DMS79 treated with DMSO at 0.1 percent for 48 hours (cell line): ENCODE measurements at regions not wholly inside any gene's neighbourhood (a gene's known extent, or its start where the extent isn't known, plus 50 kb on each side); places are given as distances from the start of the nearest gene placed in this dataset.

Source experiments
- DNase-seq: peaks from one replicate; lab custom pipeline; 2025; lab: John Stamatoyannopoulos, UW

DNA sequence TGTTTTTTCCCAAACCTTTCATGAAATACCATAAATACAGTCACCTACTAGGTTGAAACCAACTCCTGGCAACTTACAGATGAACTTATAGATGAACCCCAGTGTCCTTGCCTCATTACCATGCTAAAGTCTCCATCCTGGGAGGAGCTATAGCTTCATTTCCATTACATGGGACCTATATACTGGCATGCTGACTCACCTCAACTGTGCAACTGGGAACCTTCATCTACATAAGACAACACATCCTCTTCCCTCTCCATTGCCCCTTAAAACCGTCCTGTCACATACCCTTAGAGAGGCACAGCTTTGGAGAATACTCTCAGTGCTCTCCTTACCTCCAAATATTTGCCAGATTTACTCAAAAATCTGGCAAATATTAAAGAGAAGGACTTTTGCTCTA is 638.3 kb downstream of the HTR1A start:
- DNase-seq, result no peak

DNA sequence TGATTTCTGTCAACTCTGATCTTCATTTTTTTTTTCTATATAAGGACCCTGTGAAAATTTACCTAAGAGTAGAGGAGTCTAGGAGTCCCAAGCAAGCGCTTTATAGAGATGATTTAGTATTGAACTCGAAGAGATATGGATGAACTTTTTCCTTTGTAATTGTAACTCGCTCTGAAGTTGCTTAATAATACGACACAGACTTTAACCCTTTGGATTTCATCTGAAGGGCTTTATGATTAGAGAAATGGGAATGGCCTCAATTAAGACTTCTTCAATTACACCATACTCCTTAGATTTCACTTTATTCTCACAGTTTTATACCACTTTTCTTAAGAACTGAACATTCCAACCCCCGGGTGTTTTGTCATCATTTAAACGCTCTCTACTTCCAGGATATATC is 647.7 kb downstream of the HTR1A start:
- DNase-seq, result no peak

DNA sequence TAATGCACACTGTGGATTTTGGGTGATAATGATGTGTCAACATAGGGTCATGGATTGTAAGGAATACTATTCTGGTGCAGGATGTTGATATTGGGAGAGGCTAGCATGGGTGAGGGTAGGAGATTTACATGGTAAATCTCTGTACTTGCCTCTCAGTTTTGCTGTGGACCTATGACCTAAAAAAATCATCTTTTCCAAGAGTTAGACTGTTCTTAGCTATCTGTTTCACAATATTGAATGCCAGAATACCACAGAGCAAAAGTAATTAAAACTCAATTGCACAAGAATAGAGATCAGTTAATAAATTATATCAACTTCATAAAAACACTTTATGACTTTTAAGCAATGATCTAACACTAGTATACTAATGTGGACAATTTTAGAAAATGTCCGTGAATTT is 651.6 kb downstream of the HTR1A start:
- DNase-seq, result no peak

DNA sequence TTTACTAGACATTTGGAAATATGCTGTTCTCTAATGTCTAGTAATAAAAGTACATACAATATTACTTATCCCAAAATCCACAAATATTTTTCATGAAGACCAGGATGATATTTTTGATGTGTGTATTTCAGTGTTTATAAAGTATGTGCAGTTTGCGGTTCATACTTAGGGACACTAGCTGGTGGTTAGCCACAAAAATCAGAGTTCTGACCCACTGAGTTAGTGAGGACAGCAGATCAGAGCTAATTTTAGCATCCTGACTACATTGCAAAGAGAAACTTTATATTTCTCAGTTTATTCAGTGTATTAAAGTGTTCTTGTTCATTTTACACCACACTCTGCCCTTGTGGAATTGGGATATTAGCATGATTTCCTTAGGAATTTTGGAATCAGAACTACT is 655.3 kb downstream of the HTR1A start:
- DNase-seq, result no peak

DNA sequence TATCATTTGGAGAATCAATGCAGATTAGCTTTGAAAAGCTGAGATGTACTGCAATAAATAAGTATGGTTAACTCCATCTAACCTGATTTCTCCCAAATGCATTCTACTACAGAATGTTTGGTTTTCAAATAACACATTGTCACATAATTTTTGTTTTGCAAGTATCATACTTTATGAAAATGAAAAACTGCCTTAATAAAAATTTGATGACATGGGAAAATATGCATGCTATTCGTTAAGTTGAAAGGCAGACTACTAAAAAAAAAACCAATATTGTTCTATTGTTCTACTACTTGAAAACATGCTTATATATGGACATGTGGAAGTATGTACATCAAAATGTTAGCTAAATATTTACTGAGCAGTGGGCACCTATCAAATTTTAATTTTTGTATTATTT is 668.9 kb downstream of the HTR1A start:
- no peak for DNase-seq

- DNase-seq, result no peak
Observed at GRCh38 chr5:63286724-63287123, 675.5 kb downstream of the HTR1A start.

- DNase-seq, result no peak
Observed at GRCh38 chr5:63263411-63263810, 684.8 kb downstream of the LRRC70 start.

DNA sequence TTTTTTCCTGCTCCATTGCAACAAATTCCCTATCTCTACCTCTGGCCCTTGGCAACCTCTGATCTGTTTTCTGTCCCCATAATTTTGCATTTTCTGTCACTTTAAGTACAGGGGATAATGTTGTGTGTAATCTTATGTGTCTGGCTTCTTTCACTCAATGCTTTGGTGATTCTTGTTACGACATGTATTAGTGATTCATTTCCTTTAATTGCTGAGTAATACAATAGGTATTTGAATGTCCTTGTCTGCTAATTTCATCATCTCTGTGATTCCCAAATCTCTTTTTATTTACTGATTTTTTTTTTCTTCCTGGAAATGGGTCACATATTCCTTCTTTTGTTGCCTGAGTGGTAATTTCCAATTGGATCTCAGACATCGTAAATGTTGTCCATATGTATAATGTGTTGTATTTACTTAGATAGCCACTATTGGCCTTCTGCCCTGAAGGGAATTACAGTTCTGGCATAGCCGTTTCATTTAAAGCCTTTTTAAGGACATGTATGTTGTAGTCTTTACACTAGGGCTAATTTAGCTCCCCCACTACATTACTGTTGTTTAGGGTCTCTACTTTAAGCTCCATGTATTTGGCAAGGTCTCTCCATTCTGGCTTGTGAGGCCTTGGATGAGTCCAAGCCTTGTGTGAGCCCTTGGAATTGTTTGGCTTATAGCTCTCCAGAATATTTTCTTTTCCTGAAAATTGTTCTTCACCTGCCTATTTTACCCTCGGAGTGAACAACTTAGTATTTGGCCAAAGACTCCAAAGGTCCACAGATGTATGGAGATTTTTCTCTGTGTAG is 683.8 kb downstream of the LRRC70 start:
- DNase-seq, result no peak

DNA sequence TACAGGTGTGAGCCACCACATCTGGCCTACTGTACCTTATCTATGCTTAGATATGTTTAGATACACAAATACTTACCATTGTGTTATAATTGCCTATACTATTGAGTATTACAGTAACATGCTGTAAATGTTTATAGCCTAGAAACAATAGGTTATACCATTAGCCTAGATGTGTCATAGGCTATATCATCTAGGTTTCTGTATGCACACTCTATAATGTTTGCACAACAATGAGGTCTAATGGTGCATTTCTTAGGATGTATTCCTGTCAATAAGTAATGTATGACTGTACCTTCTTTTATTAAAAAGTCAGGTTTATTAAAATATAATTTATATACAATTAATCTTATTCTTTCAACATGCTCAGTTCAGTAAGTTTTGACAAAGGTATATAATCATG is 683.1 kb downstream of the LRRC70 start:
- DNase-seq, result no peak

GRCh38 chr5:63255594-63255993 is 677.0 kb downstream of the LRRC70 start:
- DNase-seq, result no peak

GRCh38 chr5:63250939-63251338 is 672.3 kb downstream of the LRRC70 start:
- no peak for DNase-seq

GRCh38 chr5:63249960-63250359 is 671.3 kb downstream of the LRRC70 start:
- no peak for DNase-seq

GRCh38 chr5:63247651-63248050 is 669.0 kb downstream of the LRRC70 start:
- DNase-seq, result no peak

DNA sequence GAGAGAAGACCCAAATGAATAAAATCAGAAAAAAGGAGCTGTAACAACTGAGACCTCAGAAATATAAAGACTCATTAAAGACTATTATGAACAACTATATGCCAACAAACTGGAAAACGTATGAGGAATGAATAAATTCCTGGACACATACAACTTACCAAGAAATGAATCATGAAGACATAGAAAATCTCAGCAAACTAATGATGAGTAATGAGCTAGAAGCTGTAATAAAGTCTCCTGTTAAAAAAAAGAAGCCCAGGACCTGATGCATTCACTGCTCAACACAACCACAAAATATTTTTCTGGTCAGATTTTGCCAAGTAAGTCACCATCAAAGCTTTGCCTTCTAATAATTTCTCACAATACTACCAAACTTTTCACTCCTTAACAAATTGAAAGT is 666.7 kb downstream of the LRRC70 start:
- no peak for DNase-seq

DNA sequence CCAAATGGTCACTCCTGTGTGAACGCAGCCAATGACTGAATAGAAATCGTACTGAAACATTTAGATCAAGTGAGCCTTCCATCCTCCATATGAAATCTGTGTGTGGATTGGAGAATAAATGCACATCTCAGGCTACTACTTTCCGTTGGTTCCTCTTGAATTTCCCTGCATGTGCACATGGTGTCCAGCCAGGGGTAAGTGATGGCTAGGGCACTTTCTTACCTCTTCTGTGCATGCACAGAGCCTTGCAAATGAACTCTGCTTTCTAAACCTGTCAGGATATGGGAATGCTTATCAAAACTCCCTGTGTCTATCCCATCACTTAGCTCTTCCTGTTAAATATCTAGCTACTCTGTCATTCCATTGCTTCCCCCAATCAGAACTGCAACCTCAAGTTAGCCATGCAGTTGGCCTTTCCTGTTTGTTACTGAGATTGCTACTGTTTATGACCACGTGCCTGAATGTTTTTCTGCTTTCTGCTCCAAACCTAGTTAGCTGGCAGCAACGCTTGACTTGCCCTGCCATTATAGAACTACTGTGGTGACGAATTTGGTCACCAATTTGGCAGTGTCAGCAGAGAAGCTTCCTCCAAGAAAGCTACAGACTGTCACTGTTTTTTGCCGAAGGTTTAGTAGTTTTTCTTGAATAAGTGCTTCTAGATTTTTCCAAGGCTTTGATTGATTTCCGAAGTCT is 661.6 kb downstream of the LRRC70 start:
- no peak for DNase-seq

GRCh38 chr5:63233911-63234310 is 655.3 kb downstream of the LRRC70 start:
- DNase-seq, result no peak

- no peak for DNase-seq
Observed at GRCh38 chr5:63233361-63233760, 654.7 kb downstream of the LRRC70 start.

DNA sequence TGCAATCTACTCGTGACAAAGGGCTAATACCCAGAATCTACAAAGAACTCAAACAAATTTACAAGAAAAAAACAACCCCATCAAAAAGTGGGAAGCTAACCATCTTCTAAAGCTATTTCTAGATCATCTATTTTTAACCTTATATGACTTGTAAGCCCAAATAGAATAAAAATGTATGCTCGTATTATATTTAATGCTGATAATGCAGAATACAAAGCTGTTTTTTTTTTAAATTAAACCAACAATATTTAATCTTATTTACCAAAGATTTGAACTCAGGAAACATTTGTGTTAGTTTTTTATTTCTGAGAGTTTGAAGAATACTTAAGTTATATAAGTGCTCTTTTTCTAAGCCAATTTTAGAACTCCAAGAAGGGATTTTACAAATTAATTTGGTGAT is 652.1 kb downstream of the LRRC70 start:
- DNase-seq, result no peak

DNA sequence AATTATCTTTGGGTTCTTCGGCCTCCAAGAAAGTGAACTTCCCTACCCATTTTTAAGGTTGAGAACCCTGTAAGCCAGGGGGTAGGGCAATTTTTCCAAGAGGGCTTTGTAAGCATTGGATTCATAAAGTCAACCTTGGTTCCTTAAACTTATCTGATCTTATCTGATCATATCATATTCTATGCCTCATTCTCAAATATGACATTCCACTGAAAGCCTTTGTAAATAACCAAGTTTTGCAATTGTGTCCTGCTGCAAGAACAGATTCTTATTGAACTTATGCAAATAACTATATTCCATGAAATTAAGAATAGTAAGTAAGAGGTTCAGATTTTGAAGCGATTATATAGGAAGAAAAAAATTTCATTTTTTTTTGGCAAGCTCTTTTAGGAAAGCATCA is 649.5 kb downstream of the LRRC70 start:
- no peak for DNase-seq

DNA sequence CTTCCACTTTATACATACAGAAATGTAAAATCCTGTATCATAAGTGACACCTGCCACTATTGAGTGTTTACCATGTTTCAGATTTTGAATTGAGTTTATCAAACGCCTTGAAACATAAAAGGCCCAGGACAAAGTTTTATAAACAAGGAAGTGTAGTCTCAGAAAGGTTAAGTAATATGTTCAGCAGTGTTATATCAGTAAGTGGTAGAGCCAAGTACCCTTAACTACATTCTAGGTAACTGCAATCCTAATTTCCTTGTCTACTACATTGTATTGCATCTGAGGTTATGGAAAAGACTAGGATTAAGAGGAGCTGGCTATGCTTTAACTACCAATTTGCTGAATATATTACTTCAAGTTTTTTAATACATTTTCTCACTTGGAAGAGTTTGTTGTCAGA is 641.6 kb downstream of the LRRC70 start:
- DNase-seq, result no peak

DNA sequence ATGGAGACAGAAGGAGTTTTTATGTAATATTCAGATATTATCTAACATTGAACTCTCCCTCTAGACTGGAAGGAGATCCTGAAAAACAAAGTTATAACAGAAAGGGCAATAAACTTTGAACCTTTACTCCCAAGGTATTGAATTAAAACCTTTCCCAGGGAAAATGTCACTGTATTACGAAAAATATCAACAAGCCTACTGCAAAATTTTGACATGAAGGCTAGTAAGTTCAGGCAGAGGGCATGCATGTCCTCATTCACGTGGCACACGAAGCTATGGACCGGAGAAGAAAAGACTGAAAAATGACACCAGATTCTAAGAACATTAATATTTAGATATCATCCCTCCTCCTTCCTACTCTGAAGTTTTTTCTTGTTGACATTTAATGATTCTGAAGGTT is 638.8 kb downstream of the LRRC70 start:
- no peak for DNase-seq

GRCh38 chr5:63213256-63213655 is 634.6 kb downstream of the LRRC70 start:
- DNase-seq, result no peak

DNA sequence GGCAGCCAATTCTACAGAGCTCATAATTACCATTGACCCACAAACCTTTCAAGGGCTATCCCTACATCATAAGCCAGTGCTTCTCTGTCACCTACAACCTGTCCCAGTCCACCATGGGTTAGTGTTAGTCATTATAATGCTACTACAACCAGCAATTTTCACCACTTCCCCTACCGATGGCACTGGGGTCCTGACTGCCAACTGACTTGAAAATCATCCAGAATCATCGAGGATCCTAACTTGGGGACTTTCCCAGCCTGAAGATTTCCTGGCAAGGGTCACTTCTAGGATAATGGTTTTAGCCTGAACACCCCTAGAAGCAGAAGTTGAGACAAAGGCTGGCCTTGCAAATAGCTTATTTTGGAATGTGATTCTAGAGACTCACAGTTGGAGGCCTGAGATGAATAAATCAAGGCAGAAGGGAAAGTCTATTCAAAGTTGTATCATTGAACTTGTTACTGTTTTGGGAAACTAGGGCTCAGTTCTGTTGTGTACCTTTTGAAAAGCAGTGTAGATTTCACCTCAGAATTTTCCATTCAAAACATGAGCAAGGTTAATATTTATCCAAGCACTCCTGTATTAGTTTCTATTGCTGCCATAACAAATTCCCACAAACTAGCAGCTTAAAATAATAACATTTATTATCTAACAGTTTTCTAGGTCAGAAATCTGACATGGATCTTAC is 633.0 kb downstream of the LRRC70 start:
- DNase-seq, result no peak
